Osteocyte (in vitro differentiated cells): ENCODE measurements at regions not wholly inside any gene's neighbourhood (a gene's known extent, or its start where the extent isn't known, plus 50 kb on each side); places are given as distances from the start of the nearest gene placed in this dataset.

Experiments
- DNase-seq: peaks from one replicate; pipeline ENCODE4 v3.0.0; 2021; ENCODE audit warnings: mixed read lengths; ENCODE audit not compliant: unreplicated experiment; ENCODE audit errors: extremely low spot score
- H3K27ac Mint-ChIP-seq: one replicate; pipeline ENCODE4 v1.8.0; 2021; ENCODE audit warnings: mild to moderate bottlenecking, mixed read lengths; ENCODE audit not compliant: unreplicated experiment
- H3K27me3 Mint-ChIP-seq: one replicate; pipeline ENCODE4 v1.8.0; 2021; ENCODE audit warnings: mixed read lengths; ENCODE audit not compliant: unreplicated experiment
- H3K36me3 Mint-ChIP-seq: one replicate; pipeline ENCODE4 v1.8.0; 2021; ENCODE audit warnings: mixed read lengths; ENCODE audit not compliant: unreplicated experiment
- H3K4me1 Mint-ChIP-seq: one replicate; pipeline ENCODE4 v1.8.0; 2021; ENCODE audit warnings: mixed read lengths; ENCODE audit not compliant: unreplicated experiment
- H3K4me3 Mint-ChIP-seq: one replicate; pipeline ENCODE4 v1.8.0; 2021; ENCODE audit warnings: mild to moderate bottlenecking, moderate library complexity, mixed read lengths; ENCODE audit not compliant: unreplicated experiment
- H3K9me3 Mint-ChIP-seq: one replicate; pipeline ENCODE4 v1.8.0; 2021; ENCODE audit warnings: mixed read lengths; ENCODE audit not compliant: unreplicated experiment
- TF ChIP-seq, protein P1 (sequence below): fragments of 200-600 bp; sonication (generic); IDR thresholded peaks from 2 replicates; pipeline ENCODE4 v1.5.0; 2021; ENCODE audit warnings: antibody characterized with exemption, mild to moderate bottlenecking, moderate library complexity

GRCh38 chr3:27877061-27878013 is 155.2 kb upstream of the EOMES start:
- TF ChIP-seq, protein P1, sequence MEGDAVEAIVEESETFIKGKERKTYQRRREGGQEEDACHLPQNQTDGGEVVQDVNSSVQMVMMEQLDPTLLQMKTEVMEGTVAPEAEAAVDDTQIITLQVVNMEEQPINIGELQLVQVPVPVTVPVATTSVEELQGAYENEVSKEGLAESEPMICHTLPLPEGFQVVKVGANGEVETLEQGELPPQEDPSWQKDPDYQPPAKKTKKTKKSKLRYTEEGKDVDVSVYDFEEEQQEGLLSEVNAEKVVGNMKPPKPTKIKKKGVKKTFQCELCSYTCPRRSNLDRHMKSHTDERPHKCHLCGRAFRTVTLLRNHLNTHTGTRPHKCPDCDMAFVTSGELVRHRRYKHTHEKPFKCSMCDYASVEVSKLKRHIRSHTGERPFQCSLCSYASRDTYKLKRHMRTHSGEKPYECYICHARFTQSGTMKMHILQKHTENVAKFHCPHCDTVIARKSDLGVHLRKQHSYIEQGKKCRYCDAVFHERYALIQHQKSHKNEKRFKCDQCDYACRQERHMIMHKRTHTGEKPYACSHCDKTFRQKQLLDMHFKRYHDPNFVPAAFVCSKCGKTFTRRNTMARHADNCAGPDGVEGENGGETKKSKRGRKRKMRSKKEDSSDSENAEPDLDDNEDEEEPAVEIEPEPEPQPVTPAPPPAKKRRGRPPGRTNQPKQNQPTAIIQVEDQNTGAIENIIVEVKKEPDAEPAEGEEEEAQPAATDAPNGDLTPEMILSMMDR = no peak
- H3K27me3 Mint-ChIP-seq = peaks cover 12% of the 10 kb centered on the region
- H3K9me3 Mint-ChIP-seq = no peaks in the 10 kb centered on the region
- H3K4me1 Mint-ChIP-seq = no peaks in the 10 kb centered on the region
- DNase-seq = no peak
- no peak overlapping the region for H3K27ac Mint-ChIP-seq
- H3K36me3 Mint-ChIP-seq = no peaks in the 10 kb centered on the region
- no peak overlapping the region for H3K4me3 Mint-ChIP-seq

DNA sequence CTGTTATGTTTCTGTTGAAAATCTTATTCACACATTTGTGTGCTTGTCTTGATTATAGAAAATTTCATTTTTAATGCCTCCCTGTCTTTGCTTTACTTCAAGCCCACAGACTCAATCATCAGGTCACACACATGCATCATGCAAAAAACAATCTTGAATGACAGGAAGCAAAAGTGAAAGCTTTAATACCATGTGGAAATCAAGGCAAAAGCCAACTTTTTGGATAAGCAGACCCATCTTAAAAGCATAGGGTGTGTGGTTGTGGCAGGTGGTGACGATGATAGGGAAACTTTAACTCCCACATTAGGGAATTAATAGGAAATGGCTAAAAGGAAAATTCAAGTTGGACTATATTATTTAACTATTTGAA is 155.9 kb upstream of the EOMES start:
- H3K9me3 Mint-ChIP-seq = no peaks in the 10 kb centered on the region
- H3K27ac Mint-ChIP-seq = no peak overlapping the region
- H3K36me3 Mint-ChIP-seq = no peaks in the 10 kb centered on the region
- TF ChIP-seq, protein P1 = no peak
- no peaks in the 10 kb centered on the region for H3K4me1 Mint-ChIP-seq
- no peak overlapping the region for H3K4me3 Mint-ChIP-seq
- H3K27me3 Mint-ChIP-seq = peaks cover 12% of the 10 kb centered on the region
- DNase-seq = no peak

DNA sequence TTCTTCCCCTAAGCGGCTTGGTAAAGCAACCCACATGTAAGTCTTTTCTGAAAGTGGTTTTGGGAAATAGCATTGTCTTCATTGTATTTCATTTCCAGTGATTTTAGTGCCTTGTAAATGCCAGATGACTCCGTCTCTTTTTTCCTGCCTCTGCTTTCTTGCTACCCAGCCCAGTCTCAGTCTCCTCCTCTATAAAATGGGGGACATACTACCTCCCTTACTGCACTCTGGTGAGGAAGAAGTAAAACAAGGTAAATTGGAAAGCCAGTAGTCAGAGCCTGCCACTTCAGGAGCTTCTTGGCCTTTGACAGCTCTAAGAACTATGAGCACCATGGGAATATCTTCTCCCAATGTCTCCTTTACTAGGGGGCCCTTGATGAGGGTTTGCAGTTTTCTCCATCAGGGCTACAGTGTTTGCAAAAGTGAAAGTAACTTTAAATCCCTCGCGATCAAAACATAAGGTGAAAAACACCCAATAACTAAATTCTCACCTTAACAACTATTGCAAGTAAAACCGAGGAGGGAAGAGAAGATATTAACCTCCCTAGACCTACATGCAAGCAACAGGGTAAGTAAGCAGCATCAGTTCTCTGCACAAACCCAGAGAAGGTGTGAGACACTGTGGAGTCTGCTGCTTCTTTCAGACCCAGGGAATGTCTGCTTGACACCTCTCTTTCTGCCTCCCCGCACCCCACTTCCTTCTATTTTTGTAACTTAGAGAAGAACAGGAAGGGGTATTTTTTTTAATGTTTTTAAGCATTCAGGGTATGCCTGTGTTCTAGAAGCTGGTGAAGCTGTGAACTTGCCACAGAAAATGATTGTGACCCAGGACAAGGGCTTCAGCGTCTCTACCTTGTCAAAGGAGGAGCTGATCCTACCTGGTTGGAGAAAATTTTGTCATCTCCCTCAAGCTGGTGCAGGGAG is 159.1 kb upstream of the EOMES start:
- TF ChIP-seq, protein P1 = no peak

DNA sequence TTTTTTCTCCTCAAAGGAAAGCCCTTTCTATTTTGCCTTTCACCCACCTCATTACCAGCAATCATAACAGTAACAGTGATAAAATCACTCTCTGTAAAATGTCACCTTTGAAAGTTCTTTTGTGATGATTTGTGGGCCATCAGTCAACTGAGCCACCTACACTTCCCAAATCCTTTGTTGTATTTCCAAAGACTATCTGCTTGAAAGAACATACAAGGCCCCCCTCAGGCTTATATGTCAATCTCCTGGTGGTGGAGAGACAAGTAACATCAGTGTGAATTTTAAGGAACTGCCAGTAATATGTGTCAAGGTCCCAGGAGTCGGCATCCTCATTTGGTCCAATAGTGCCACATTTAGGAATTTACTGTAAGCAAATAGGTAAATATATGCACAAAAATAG is 161.1 kb upstream of the EOMES start:
- Mint-ChIP-seq H3K27ac (no peak overlapping the region), H3K36me3 (no peaks in the 10 kb centered on the region), H3K27me3 (peaks cover 24% of the 10 kb centered on the region), H3K4me1 (no peaks in the 10 kb centered on the region), H3K9me3 (no peaks in the 10 kb centered on the region), H3K4me3 (no peak overlapping the region)
- no peak for DNase-seq
- TF ChIP-seq, protein P1 = no peak

More for the DNA sequence above, 159.1 kb upstream of the EOMES start:
- H3K9me3 Mint-ChIP-seq = no peaks in the 10 kb centered on the region
- H3K27ac Mint-ChIP-seq = no peak overlapping the region
- H3K4me1 Mint-ChIP-seq = no peaks in the 10 kb centered on the region
- no peak overlapping the region for H3K4me3 Mint-ChIP-seq
- H3K36me3 Mint-ChIP-seq = no peaks in the 10 kb centered on the region
- no peak for DNase-seq
- H3K27me3 Mint-ChIP-seq = peaks cover 25% of the 10 kb centered on the region

DNA sequence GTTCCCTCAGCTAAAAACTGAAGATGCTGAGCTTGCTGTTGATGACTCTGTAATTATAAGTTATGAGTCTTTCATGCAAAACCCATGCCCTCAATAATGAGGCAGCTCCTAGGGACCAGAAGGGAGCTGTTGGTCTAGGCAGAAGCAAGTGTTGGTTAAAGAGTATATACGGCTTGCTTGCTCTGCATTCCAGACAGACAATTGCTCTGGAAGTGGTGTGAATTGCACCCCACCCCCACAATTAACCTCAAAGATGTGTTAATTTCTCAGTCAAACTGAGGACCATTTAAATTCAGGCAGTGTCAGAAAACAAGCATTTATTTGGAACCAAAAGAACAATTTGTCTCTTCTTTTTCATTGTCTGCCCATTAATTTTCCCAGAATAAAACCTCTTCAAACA is 163.5 kb upstream of the EOMES start:
- TF ChIP-seq, protein P1 = no peak
- Mint-ChIP-seq H3K4me3 (no peak overlapping the region), H3K36me3 (no peaks in the 10 kb centered on the region), H3K4me1 (no peaks in the 10 kb centered on the region), H3K9me3 (no peaks in the 10 kb centered on the region), H3K27me3 (peaks cover 27% of the 10 kb centered on the region), H3K27ac (no peak overlapping the region)
- DNase-seq = no peak
